C4-2B (cell line): ENCODE measurements at regions not wholly inside any gene's neighbourhood (a gene's known extent, or its start where the extent isn't known, plus 50 kb on each side); places are given as distances from the start of the nearest gene placed in this dataset.

Source experiments
- ZFX ChIP-seq: fragments of 450-650 bp; IDR thresholded peaks from 2 replicates; pipeline ENCODE4 v1.6.1; 2017
- TF ChIP-seq, protein P1 (sequence below): fragments of 450-650 bp; conservative IDR thresholded peaks from 2 replicates; pipeline ENCODE4 v1.5.1; 2017; ENCODE audit warnings: mild to moderate bottlenecking

DNA sequence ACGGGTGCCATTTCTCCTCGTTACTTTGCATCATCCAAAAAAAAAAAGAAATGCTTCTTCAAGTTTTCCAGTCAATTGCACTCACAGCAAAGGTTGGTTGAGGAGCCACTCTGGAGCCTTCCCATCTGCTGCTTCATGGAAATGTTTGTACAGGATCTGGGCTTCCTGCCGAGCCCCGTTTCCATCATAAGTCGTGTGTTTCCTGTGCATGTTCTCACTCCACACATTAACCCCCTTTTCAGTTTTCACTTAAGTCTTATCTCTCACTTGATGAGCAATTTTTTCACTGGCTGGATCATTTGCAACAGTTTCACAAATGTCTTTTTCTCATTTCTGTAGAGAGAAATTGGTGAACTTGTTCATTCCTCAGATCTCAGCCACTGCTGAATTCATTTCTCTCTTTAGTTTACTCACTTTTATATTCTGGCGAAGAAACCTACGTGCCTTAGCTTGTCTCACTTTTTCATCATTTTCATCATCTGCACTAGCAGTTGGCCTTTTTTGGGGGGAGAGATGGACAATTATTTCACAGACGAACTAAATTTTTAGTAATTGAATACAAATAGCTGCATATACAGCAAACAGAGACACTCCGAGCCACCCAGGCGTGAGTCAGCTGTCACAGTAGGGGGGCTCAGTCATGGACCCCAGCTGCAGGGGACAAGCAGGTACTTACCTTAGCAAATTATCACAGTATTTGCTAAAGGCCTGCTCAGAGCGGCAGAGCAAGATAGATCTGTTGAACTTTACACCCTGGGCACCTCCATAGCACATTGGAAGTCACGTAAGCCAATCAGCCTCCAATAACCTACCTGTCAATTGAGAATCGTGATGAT lies 750.8 kb upstream of the ID2 start:
- TF ChIP-seq, protein P1, sequence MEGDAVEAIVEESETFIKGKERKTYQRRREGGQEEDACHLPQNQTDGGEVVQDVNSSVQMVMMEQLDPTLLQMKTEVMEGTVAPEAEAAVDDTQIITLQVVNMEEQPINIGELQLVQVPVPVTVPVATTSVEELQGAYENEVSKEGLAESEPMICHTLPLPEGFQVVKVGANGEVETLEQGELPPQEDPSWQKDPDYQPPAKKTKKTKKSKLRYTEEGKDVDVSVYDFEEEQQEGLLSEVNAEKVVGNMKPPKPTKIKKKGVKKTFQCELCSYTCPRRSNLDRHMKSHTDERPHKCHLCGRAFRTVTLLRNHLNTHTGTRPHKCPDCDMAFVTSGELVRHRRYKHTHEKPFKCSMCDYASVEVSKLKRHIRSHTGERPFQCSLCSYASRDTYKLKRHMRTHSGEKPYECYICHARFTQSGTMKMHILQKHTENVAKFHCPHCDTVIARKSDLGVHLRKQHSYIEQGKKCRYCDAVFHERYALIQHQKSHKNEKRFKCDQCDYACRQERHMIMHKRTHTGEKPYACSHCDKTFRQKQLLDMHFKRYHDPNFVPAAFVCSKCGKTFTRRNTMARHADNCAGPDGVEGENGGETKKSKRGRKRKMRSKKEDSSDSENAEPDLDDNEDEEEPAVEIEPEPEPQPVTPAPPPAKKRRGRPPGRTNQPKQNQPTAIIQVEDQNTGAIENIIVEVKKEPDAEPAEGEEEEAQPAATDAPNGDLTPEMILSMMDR = no peak
- TF ChIP-seq ZFX = no peak
